ENCODE measurements at regions not wholly inside any gene's neighbourhood (a gene's known extent, or its start where the extent isn't known, plus 50 kb on each side); places are given as distances from the start of the nearest gene placed in this dataset.
"Not testable (repeated sequence)": the region's sequence is repeated elsewhere in the genome, so short reads cannot be mapped to it uniquely, and the experiment has no call there.

DNA sequence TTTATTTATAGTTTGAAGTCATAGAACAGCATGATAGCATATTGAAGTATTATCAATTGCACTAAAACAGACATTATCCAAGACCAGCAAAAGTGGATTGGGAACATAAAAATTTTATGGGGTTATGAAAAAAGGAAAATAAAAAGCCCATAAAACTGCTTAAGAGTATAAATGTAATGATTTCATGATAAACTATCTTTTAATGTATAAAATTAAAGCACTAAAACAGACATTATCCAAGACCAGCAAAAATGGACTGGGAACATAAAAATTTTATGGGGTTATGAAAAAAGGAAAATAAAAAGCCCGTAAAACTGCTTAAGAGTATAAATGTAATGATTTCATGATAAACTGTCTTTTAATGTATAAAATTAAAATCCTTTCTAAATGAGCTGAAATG is 119.0 kb upstream of the DAPK1 start:
- DNase-seq, result no peak

DNA sequence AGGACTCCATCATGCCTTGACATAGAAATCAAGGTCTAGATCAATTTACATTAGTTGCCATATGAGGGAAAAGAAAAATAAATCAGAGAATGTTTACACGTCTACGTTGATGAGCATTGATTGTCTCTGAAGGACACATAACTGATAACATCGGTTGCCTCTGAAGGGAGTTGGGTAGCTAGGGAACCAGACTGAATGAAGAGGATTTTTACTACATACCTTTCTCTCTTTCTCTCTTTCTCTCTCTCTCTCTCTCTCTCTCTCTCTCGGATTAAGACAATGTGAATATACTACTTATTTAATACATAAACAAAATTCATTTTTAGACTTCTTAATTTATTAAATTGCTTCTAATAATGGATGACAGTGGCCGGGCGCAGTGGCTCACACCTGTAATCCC is 118.4 kb upstream of the DAPK1 start:
- DNase-seq, result no peak

DNA sequence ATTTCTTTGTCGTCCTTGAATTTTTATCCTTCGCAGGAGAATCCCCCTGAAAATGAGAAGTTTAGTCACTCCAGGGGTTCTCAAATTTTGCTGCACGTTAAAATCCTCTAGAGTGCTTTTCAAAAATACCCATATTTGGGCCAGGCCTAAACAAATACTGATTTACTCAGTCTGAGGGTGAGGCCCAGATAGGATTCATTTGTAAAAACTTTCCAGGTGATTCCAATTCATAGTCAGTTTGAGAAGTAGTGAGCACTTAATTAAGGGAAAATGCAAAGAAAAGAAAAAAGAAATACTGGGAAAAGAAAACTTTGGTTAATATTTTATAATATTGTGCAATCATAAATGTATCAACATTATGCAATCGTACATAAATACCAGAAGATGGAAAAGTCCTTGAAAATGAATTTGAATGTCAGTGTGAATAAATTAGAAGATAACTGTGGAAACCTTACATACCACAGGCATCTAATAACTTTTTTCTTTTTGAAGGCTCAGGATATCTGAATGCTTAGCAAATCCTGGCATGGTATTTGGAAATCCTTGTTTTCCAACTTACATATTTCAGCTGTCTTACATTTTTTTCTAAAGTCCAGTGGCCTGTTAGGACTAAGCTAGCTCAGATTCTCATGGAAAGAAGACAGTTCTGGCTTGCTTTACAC is 116.5 kb upstream of the DAPK1 start:
- DNase-seq, result no peak

- no peak for DNase-seq
Observed at GRCh38 chr9:87381746-87382145, 115.9 kb upstream of the DAPK1 start.

DNA sequence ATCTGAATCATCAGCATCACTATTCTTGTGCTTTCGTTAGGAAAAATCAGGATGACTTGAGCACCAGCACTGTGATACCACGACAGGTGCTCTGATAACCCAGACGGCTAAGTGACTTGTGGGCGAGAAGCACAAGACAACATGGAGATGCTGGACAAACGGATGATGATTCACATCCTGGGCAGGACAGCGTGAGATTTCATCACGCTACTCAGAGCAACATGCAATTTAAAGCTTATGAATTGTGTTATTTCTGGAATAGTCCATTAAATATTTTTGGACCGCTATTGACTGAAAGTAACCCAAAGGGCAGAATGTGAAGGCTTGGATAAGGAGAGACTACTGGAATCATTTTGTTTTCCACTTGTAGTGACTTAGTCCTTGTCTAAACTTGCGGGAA is 114.8 kb upstream of the DAPK1 start:
- no peak for DNase-seq

DNA sequence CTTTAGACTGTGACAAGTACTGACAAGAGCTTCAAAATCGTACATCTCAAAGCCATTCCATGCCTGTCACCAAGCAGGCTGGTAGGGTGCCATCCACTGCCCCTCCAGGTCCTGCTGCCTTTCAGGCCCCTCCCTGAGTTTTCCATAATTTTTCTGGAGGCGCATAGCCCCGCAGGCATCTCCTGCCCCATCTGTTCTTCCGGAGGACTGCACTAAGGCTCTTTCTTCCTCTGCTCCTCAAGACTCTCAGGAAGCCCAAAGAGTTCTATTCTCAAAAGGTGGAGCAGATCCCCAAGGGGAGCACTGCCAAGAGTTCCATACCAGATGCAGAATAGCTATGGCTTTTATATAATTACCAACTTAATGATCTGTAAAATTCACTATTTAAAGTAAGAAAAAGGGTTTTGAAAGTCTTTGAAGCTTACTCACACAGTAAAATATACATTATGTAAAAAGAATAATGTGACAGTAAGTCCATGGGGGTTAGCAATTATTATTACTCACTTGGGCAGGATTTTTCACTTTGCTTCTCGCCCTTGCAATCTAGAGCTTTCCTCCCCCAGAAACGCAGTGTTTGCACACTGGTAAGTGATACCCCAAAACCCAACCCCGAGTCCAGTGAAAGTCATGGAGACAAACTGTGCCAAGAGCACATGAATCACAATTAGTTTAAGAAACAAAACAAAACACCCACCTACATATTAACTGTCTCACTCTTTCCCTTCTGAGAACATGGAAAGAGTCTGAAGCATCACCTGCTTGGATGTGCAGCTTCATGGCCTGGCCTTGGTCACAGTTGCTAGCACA is 114.1 kb upstream of the DAPK1 start:
- no peak for DNase-seq

DNA sequence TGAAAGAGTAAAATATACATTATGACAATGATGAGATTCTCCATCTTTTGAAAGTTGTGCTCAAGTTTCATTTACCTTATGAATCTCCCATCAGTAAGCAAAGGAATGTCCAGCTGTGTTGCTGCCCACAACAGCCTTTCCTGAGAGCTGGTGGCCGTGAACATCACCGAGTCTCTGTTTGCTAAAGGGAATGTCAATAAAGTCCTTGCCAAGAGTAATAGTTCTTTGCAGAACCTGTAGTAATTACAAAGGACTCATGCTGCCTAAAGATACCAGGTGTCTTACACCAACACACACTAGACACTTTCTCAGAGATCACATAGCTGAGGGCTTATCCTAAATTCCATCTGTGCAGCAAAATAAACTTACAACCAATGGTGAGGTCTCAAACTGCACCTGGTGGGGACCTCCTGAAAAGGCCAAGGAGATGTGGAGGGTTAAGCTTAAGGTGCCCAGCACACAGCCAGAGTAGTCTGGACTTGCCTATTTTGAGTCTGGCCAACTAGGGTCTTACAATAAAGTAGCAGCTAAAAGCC is 111.1 kb upstream of the DAPK1 start:
- no peak for DNase-seq

DNA sequence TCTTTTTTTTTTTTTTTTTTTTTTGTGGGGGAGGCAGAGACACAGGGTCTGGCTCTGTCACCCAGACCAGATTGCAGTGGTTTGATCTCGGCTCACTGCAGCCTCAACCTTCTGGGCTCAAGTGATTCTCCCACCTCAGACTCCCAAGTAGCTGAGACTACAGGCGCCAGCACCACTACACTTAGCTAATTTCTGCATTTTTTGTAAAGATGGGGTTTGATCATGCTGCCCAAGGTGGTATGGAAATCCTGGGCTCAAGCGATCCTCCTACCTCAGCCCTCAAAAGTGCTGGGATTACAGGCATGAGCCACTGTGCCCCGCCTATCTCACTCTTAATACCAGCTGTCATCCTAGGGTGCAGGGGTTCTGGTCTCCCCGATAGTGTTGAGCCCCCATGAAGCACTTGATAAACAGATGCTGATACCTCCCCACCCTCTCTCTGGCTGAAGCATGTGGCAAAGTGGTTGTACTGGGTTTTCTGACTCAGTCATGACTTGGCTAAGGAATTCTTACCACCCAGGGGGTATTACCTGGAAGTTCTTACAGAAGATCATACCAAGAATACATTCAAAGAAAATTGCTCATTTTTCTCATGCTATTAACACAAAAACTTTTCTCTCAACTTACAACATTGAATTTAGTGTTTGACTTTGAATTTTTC is 110.2 kb upstream of the DAPK1 start:
- no peak for DNase-seq

- not testable (repeated sequence) for DNase-seq
Observed at GRCh38 chr9:87388708-87389107, 109.0 kb upstream of the DAPK1 start.

DNA sequence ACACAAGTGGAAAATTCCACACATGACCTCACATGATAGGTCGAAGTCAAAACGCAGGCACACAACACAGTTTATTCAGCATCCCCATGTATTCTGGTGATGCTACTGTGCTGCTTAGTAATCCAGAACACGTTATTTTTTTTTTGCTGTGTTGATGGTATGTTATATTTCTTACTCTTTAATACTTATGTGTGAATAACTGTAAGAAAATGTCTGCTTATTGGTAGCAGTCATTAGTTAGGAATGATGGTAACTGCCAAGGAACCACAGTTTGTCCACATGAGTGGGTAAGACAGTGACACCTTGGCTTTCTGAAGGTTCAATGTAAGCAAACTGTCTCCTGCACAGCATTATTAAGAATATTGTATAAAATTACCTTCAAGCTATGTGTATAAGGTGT is 107.7 kb upstream of the DAPK1 start:
- no peak for DNase-seq

- DNase-seq, result no peak
Observed at GRCh38 chr9:87390361-87390760, 107.3 kb upstream of the DAPK1 start.

GRCh38 chr9:87392086-87392485 is 105.6 kb upstream of the DAPK1 start:
- DNase-seq, result no peak

DNA sequence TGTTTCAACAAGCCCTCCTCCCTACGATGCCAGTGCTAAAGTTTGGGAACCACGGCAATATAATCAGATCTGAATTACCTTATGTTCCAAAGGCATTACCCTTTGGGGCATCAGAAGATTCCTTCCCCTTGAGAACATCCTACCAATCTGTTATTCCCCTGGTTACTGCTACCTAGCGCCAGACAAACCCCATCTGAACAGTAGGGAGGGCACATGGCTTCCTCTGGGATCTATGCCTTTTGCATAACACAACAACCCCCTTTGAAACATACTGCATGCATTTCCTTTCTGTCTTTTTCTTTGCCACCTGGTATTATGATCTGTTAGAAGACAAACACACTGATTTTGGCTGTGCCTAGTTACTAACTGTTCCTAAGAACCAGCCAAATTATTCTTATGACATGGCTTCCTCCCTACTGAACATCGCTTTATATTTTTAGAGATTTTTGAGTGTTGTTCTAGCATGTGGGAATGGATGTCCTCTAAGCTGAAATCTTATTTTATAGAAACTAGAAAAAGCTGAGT is 103.9 kb upstream of the DAPK1 start:
- DNase-seq, result no peak

DNA sequence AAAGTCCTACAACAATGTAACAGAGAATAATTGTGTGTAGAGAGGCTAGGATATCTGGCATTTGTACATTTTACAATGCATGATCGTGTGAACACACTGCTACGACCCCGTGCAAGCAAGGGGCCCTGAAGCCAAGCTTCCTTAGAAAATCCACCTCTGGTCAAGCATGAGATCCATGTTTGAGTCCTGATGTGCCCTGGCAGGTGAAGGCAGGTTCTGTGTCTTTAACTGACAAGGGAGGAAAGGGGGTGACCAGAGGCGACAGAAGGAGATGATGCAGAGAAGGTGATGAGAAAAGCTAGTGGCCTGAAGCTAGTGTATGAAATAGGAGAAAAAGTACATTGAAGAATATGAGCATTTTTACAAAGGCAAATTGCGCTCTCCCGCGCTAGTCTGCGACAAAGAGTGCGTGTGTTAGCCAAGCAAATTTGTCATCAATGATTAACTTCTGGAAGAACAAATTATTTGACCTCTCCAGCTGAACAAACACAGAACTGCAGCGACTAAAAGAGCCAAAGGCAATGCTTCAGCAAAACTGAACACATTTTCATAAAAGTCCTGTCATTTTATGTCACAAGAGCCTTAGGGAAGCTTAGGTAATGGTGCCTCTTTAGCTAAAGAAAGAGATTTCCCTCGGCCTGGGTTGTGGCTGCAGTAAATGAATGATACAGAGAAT is 101.7 kb upstream of the DAPK1 start:
- peak; percentile 40 for DNase-seq

- DNase-seq, result no peak
Observed at GRCh38 chr9:87401681-87402080, 96.0 kb upstream of the DAPK1 start.

DNA sequence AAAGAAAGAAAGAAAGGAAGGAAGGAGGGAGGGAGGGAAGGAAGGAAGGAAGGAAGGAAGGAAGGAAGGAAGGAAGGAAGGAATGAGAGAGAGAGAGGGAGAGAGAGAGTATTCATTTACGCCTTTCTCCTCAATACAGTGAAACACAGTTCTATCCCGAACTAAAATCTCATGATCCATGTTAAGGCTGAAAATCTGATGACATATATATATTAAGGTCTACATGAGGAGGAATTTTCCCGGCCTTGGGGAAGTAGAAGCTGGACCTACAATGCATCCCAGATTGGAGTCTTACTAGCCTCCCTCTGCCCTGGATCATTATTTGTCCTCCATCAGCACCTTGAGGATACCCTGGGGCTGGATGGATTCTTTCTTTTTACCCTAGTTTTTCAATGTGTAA is 95.1 kb upstream of the DAPK1 start:
- DNase-seq, result no peak

DNA sequence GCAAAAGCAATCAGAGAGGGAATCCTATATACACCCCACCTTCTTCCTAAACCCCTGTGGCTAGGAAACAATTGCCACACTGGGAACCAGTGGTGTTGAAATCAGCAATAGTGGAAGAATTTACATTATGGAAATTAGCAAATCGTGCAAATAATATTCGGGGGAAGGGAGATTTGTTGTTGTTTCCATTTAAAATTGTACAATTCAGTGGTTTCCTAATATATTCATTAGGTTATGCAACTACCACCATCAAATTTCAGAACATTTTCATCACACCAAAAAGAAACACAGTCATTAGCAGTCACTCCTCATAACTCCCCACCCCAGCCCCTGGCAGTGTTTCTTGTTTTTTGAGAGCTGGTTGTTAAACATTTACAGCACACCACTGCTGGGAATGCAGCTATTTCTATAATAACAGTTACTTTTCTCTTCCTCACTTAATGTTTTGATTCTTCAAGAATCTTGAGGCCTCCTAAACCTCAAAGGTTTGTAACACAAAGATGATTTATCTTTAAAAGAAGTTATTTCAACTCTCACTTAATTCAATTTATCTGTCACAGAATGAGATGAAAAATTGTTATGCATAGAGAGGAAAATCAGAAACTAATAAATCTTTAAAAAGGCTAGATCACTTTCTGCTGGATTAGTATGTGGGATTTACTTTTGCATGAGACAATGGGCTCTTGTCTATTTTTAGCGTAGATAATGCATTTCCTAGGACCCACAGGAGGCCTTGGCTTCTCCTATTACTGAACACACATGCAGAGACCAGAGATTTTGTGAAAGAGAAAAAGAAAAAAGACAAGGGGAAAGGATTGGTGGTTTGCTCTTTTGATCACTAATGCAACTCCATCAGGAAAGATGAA is 91.8 kb upstream of the DAPK1 start:
- peak; percentile 46 for DNase-seq

DNA sequence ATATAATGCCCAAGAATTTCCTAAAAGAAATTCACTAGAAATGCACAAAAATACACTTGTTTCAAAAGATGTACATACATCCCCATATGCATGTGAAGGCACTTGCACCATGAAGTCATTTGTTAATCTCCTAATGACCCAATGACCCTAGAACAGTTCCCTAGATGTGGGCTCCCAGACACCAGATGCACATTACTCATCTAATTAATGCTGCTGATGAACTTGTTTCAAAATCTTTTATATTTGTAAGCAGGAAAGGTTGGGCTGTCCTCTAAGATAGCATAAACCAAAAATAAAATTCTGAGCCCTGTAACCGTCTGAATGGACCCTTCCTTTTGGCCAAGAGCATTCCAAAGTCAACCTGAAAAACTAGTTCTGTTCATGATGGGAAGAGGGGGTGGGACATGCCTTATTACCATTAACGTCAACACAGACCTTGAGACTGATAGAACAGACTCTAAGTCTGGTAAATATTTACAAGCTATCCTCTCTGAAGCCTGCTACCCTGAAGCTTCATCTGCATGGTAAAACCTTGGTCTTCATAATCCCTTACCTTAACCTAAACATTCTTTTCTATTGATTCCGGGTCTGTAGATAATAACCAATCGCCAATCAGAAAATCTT is 91.0 kb upstream of the DAPK1 start:
- DNase-seq, result peak; percentile 8

- DNase-seq, result not testable (repeated sequence)
Observed at GRCh38 chr9:87410047-87411005, 87.3 kb upstream of the DAPK1 start.

- DNase-seq, result peak; percentile 11
Observed at GRCh38 chr9:87420884-87421283, 76.8 kb upstream of the DAPK1 start.
